OCI-LY1 (cell line): ENCODE measurements at regions not wholly inside any gene's neighbourhood (a gene's known extent, or its start where the extent isn't known, plus 50 kb on each side); places are given as distances from the start of the nearest gene placed in this dataset.

Experiments used
- H2AFZ ChIP-seq: fragments of 200-600 bp; sonication (generic), shearing (Covaris generic); 2 replicates; pipeline ENCODE4 v1.6.0; 2014; ENCODE audit warnings: antibody characterized with exemption, mild to moderate bottlenecking, low read length
- H3F3A ChIP-seq: fragments of 200-600 bp; sonication (generic), shearing (Covaris generic); 2 replicates; pipeline ENCODE4 v1.6.0; 2014; ENCODE audit warnings: mild to moderate bottlenecking, antibody characterized with exemption, low read length, moderate library complexity; ENCODE audit not compliant: insufficient read depth
- H3K27ac ChIP-seq: fragments of 200-600 bp; sonication (generic); 2 replicates; pipeline ENCODE4 v1.5.1; 2014; ENCODE audit warnings: low read length, mixed run types, mild to moderate bottlenecking, low read depth; ENCODE audit not compliant: poor library complexity, severe bottlenecking
- H3K27me3 ChIP-seq: fragments of 200-600 bp; sonication (generic); 2 replicates; pipeline ENCODE4 v1.6.0; 2014; ENCODE audit warnings: antibody characterized with exemption, mild to moderate bottlenecking, low read length, moderate library complexity; ENCODE audit not compliant: insufficient read depth
- H3K36me3 ChIP-seq: fragments of 200-600 bp; sonication (generic); 2 replicates; pipeline ENCODE4 v1.6.1; 2014; ENCODE audit warnings: mild to moderate bottlenecking, antibody characterized with exemption, low read length, moderate library complexity, mixed read lengths; ENCODE audit not compliant: insufficient read depth
- H3K4me1 ChIP-seq: fragments of 200-600 bp; sonication (generic); 2 replicates; pipeline ENCODE4 v1.5.1; 2014; ENCODE audit warnings: mild to moderate bottlenecking, low read length, moderate library complexity; ENCODE audit not compliant: insufficient read depth, severe bottlenecking
- H3K4me2 ChIP-seq: fragments of 200-600 bp; sonication (generic), shearing (Covaris generic); 2 replicates; pipeline ENCODE4 v1.6.1; 2014; ENCODE audit warnings: low read length
- H3K4me3 ChIP-seq: fragments of 200-600 bp; sonication (generic); 2 replicates; pipeline ENCODE4 v1.5.1; 2014; ENCODE audit warnings: low read length, low read depth, mild to moderate bottlenecking, mixed read lengths; ENCODE audit not compliant: poor library complexity, severe bottlenecking
- H3K79me2 ChIP-seq: fragments of 200-600 bp; shearing (Covaris generic); 2 replicates; pipeline ENCODE4 v1.6.1; 2016; ENCODE audit warnings: mixed run types, low read length, mixed read lengths; ENCODE audit not compliant: insufficient read depth
- H3K9ac ChIP-seq: fragments of 200-600 bp; sonication (generic), shearing (Covaris generic); 2 replicates; pipeline ENCODE4 v1.6.1; 2014; ENCODE audit warnings: mild to moderate bottlenecking, low read length, mixed read lengths
- H3K9me2 ChIP-seq: fragments of 200-600 bp; sonication (generic), shearing (Covaris generic); 2 replicates; pipeline ENCODE4 v1.6.1; 2014; ENCODE audit warnings: low read depth, mild to moderate bottlenecking, low read length, mixed read lengths
- H3K9me3 ChIP-seq: fragments of 200-600 bp; shearing (Covaris generic); 2 replicates; pipeline ENCODE4 v1.6.1; 2014; ENCODE audit warnings: low read length, mixed read lengths
- H4K20me1 ChIP-seq: fragments of 200-600 bp; sonication (generic), shearing (Covaris generic); 2 replicates; pipeline ENCODE4 v1.6.0; 2016; ENCODE audit warnings: mild to moderate bottlenecking, low read length; ENCODE audit not compliant: insufficient read depth
- EZH2 ChIP-seq: fragments of 200-600 bp; sonication (generic), shearing (Covaris generic); IDR thresholded peaks from 2 replicates; pipeline ENCODE4 v1.8.0; 2017; ENCODE audit warnings: borderline replicate concordance, mixed run types, mild to moderate bottlenecking, antibody characterized with exemption, low read length, moderate library complexity, mixed read lengths
- TF ChIP-seq, protein P1 (sequence below): fragments of 200-600 bp; sonication (generic), shearing (Covaris generic); IDR thresholded peaks from 2 replicates; pipeline ENCODE4 v1.5.1; 2017; ENCODE audit warnings: mild to moderate bottlenecking, antibody characterized with exemption, low read length, moderate library complexity, mixed read lengths

DNA sequence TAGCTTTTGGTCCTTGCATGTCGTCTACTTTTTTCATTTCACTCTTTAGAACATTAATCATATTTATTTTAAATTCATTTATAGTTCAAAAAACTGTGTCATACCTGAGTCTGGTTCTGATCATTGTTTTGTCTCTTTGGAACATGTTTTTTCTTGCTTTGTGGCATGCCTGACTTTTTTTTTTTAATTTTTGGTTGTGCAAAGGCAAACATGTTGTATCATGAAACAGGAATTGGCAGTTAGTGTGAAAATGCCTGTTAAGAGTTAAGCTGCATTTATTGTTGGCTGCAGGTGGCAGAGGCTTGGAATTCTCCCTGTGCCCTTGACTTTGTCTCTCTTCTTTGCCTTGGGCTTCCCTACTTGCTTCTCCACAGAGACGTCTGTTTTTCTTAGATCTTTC lies 525.0 kb upstream of the ADARB2 start:
- Histone ChIP-seq H3K4me1 (no peaks in the 10 kb centered on the region), H4K20me1 (no peaks in the 10 kb centered on the region), H3K4me3 (no peak overlapping the region), H3F3A (no peaks in the 10 kb centered on the region), H3K9me2 (no peaks in the 10 kb centered on the region), H3K9me3 (no peaks in the 10 kb centered on the region), H3K27me3 (no peaks in the 10 kb centered on the region), H3K9ac (no peak overlapping the region), H3K27ac (no peak overlapping the region), H3K36me3 (no peaks in the 10 kb centered on the region), H2AFZ (no peak overlapping the region), H3K79me2 (no peaks in the 10 kb centered on the region), H3K4me2 (no peak overlapping the region)
- TF ChIP-seq EZH2, result no peak
- TF ChIP-seq, protein P1, sequence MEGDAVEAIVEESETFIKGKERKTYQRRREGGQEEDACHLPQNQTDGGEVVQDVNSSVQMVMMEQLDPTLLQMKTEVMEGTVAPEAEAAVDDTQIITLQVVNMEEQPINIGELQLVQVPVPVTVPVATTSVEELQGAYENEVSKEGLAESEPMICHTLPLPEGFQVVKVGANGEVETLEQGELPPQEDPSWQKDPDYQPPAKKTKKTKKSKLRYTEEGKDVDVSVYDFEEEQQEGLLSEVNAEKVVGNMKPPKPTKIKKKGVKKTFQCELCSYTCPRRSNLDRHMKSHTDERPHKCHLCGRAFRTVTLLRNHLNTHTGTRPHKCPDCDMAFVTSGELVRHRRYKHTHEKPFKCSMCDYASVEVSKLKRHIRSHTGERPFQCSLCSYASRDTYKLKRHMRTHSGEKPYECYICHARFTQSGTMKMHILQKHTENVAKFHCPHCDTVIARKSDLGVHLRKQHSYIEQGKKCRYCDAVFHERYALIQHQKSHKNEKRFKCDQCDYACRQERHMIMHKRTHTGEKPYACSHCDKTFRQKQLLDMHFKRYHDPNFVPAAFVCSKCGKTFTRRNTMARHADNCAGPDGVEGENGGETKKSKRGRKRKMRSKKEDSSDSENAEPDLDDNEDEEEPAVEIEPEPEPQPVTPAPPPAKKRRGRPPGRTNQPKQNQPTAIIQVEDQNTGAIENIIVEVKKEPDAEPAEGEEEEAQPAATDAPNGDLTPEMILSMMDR, result no peak

DNA sequence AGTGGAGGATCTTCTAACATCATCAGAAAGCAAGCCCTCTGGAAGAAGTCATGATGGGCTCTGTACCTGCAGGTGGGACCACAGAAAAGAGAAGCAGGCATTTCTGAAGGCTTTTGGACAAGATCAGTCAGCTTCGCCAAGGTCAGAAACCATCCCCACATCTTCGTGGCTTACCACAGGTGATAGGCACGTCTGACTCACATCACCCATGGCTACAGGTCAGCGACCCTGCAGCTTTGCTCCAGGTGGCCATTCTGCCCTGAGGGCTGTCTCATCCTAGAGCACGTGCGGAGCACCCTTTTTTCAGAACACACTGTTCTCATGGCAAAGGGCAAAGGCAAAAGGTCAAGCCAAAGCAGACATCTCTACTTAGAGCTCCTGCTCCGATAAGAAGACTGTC lies 518.9 kb upstream of the ADARB2 start:
- no peaks in the 10 kb centered on the region for H3F3A ChIP-seq
- H3K27me3 ChIP-seq, result no peaks in the 10 kb centered on the region
- TF ChIP-seq, protein P1, result no peak
- no peak for TF ChIP-seq EZH2
- H3K4me2 ChIP-seq, result no peak overlapping the region
- H3K9me3 ChIP-seq, result no peaks in the 10 kb centered on the region
- no peaks in the 10 kb centered on the region for H3K4me1 ChIP-seq
- no peak overlapping the region for H3K27ac ChIP-seq
- no peaks in the 10 kb centered on the region for H4K20me1 ChIP-seq
- no peaks in the 10 kb centered on the region for H3K36me3 ChIP-seq
- no peaks in the 10 kb centered on the region for H3K79me2 ChIP-seq
- H2AFZ ChIP-seq, result no peak overlapping the region
- no peak overlapping the region for H3K9ac ChIP-seq
- H3K9me2 ChIP-seq, result no peaks in the 10 kb centered on the region
- no peak overlapping the region for H3K4me3 ChIP-seq

DNA sequence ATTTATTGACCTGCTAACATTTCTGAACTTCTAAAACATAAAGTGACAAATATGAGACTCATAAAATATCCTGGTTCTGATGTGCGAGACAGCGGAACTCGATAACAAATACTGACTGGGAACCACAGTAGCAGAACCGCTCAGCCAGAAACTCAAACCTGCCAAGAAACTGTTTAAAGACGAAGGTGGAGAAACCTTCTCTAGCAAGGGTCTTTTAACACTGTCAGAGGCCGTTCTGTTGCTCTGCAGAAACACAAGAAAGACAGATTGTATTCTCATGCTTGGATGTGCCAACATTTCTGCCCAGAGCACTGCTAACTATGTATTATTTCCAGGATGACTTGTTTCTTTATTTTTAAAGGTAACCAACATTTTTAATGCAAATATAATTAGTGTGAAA lies 514.8 kb upstream of the ADARB2 start:
- no peak overlapping the region for H3K27ac ChIP-seq
- H3K9ac ChIP-seq, result no peak overlapping the region
- no peaks in the 10 kb centered on the region for H3K9me3 ChIP-seq
- H3K4me1 ChIP-seq, result no peaks in the 10 kb centered on the region
- no peak for TF ChIP-seq EZH2
- TF ChIP-seq, protein P1, result no peak
- no peak overlapping the region for H3K4me3 ChIP-seq
- no peaks in the 10 kb centered on the region for H3K27me3 ChIP-seq
- no peaks in the 10 kb centered on the region for H3K36me3 ChIP-seq
- no peaks in the 10 kb centered on the region for H3K9me2 ChIP-seq
- no peaks in the 10 kb centered on the region for H3F3A ChIP-seq
- H3K4me2 ChIP-seq, result no peak overlapping the region
- H3K79me2 ChIP-seq, result no peaks in the 10 kb centered on the region
- no peaks in the 10 kb centered on the region for H4K20me1 ChIP-seq
- H2AFZ ChIP-seq, result no peak overlapping the region
